ENCODE measurements at regions not wholly inside any gene's neighbourhood (a gene's known extent, or its start where the extent isn't known, plus 50 kb on each side); places are given as distances from the start of the nearest gene placed in this dataset.

DNA sequence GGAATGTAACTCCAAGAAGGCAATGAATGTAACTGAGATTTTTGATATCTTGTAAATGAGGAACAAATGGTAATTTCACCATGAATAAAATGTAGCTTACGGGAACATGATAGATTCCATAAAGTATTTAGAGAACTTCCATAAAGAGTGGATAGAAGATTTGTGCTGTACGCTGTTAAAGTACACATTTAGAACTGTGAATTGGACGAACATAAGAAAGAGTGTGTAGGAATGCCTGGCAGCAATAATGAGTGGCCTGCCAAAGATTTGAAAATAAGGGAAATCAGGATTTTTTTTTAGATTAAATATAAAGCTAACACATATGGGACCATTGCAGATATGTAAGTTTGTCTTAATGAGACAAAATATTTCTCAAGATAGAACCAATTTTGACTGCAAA, 1153.3 kb upstream of the EYS start:
- ChIA-PET CTCF (no interaction called here), POLR2A (no interaction called here)
- H3K9me3 ChIP-seq (ENCODE audit: control insufficient read depth, insufficient read depth, low read depth, low read length) = no peaks in the 10 kb centered on the region
- H3K4me1 ChIP-seq (ENCODE audit: control insufficient read depth, insufficient read depth, low read length) = no peaks in the 10 kb centered on the region
- no peak overlapping the region for H3K4me3 ChIP-seq (ENCODE audit: low read depth, low read length)
- TF ChIP-seq ZNF221 (tag by site-specific recombination; IDR thresholded peaks at IDR 0.05; ENCODE audit: borderline replicate concordance) (no peak), ZNF600 (tag by site-specific recombination; IDR thresholded peaks at IDR 0.05) (no peak), ZNF184 (tag by site-specific recombination; IDR thresholded peaks at IDR 0.05) (no peak), ZBTB48 (tag by site-specific recombination; IDR thresholded peaks at IDR 0.05) (no peak), ZNF585B (tag by site-specific recombination; IDR thresholded peaks at IDR 0.05) (no peak), ZNF529 (tag by site-specific recombination; IDR thresholded peaks at IDR 0.05; ENCODE audit: insufficient replicate concordance) (no peak), KLF8 (tag by site-specific recombination; IDR thresholded peaks at IDR 0.05) (no peak), ZNF350 (tag by site-specific recombination; IDR thresholded peaks at IDR 0.05) (no peak), ZNF473 (tag by site-specific recombination; IDR thresholded peaks at IDR 0.05) (no peak), ZNF24 (tag by site-specific recombination; IDR thresholded peaks at IDR 0.05) (no peak), YY2 (tag by site-specific recombination; IDR thresholded peaks at IDR 0.05) (no peak), ZNF302 (tag by site-specific recombination; IDR thresholded peaks at IDR 0.05; ENCODE audit: low read depth) (no peak)
- TF ChIP-seq, protein P1, sequence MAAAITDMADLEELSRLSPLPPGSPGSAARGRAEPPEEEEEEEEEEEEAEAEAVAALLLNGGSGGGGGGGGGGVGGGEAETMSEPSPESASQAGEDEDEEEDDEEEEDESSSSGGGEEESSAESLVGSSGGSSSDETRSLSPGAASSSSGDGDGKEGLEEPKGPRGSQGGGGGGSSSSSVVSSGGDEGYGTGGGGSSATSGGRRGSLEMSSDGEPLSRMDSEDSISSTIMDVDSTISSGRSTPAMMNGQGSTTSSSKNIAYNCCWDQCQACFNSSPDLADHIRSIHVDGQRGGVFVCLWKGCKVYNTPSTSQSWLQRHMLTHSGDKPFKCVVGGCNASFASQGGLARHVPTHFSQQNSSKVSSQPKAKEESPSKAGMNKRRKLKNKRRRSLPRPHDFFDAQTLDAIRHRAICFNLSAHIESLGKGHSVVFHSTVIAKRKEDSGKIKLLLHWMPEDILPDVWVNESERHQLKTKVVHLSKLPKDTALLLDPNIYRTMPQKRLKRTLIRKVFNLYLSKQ (tag by site-specific recombination; IDR thresholded peaks at IDR 0.05; ENCODE audit: borderline replicate concordance) = no peak
- TF ChIP-seq, protein P2, sequence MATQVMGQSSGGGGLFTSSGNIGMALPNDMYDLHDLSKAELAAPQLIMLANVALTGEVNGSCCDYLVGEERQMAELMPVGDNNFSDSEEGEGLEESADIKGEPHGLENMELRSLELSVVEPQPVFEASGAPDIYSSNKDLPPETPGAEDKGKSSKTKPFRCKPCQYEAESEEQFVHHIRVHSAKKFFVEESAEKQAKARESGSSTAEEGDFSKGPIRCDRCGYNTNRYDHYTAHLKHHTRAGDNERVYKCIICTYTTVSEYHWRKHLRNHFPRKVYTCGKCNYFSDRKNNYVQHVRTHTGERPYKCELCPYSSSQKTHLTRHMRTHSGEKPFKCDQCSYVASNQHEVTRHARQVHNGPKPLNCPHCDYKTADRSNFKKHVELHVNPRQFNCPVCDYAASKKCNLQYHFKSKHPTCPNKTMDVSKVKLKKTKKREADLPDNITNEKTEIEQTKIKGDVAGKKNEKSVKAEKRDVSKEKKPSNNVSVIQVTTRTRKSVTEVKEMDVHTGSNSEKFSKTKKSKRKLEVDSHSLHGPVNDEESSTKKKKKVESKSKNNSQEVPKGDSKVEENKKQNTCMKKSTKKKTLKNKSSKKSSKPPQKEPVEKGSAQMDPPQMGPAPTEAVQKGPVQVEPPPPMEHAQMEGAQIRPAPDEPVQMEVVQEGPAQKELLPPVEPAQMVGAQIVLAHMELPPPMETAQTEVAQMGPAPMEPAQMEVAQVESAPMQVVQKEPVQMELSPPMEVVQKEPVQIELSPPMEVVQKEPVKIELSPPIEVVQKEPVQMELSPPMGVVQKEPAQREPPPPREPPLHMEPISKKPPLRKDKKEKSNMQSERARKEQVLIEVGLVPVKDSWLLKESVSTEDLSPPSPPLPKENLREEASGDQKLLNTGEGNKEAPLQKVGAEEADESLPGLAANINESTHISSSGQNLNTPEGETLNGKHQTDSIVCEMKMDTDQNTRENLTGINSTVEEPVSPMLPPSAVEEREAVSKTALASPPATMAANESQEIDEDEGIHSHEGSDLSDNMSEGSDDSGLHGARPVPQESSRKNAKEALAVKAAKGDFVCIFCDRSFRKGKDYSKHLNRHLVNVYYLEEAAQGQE (tag by site-specific recombination; IDR thresholded peaks at IDR 0.05) = no peak
- TF ChIP-seq, protein P3, sequence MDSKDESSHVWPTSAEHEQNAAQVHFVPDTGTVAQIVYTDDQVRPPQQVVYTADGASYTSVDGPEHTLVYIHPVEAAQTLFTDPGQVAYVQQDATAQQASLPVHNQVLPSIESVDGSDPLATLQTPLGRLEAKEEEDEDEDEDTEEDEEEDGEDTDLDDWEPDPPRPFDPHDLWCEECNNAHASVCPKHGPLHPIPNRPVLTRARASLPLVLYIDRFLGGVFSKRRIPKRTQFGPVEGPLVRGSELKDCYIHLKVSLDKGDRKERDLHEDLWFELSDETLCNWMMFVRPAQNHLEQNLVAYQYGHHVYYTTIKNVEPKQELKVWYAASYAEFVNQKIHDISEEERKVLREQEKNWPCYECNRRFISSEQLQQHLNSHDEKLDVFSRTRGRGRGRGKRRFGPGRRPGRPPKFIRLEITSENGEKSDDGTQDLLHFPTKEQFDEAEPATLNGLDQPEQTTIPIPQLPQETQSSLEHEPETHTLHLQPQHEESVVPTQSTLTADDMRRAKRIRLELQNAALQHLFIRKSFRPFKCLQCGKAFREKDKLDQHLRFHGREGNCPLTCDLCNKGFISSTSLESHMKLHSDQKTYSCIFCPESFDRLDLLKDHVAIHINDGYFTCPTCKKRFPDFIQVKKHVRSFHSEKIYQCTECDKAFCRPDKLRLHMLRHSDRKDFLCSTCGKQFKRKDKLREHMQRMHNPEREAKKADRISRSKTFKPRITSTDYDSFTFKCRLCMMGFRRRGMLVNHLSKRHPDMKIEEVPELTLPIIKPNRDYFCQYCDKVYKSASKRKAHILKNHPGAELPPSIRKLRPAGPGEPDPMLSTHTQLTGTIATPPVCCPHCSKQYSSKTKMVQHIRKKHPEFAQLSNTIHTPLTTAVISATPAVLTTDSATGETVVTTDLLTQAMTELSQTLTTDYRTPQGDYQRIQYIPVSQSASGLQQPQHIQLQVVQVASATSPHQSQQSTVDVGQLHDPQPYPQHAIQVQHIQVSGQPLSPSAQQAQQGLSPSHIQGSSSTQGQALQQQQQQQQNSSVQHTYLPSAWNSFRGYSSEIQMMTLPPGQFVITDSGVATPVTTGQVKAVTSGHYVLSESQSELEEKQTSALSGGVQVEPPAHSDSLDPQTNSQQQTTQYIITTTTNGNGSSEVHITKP (tag by site-specific recombination; IDR thresholded peaks at IDR 0.05) = no peak
- no peak overlapping the region for H3K27ac ChIP-seq (ENCODE audit: extremely low read depth, low read depth, low read length)
- no peaks in the 10 kb centered on the region for H3K36me3 ChIP-seq (ENCODE audit: control insufficient read depth in 2 of 2, insufficient read depth in 1 of 2, low read length in 2 of 2)

DNA sequence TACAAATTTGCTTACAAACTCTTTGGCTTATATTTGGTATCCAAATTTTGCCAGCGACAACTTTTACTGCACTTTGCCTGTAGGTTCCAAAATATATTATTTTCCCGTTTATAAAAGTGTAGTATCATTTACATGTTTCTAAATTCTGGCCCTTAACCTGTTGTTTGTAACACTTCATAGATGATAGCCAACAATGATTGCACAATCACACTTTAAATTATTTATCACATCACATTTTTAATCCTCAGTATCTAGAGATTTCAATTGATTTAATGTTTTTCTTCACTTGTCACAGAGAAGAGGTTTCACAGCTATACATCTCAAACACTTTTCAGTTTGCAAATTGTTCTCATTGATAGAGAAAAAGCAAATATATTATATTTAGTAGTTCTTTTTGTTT, 1151.2 kb upstream of the EYS start:
- Histone ChIP-seq H3K36me3 (ENCODE audit: control insufficient read depth in 2 of 2, insufficient read depth in 1 of 2, low read length in 2 of 2) (no peaks in the 10 kb centered on the region), H3K27ac (ENCODE audit: extremely low read depth, low read depth, low read length) (no peak overlapping the region), H3K4me1 (ENCODE audit: control insufficient read depth, insufficient read depth, low read length) (no peaks in the 10 kb centered on the region), H3K4me3 (ENCODE audit: low read depth, low read length) (no peak overlapping the region), H3K9me3 (ENCODE audit: control insufficient read depth, insufficient read depth, low read depth, low read length) (no peaks in the 10 kb centered on the region)
- POLR2A ChIA-PET = no interaction called here
- no peak for TF ChIP-seq GLIS1 (tag by site-specific recombination; IDR thresholded peaks at IDR 0.05)
- TF ChIP-seq GLI2 (tag by site-specific recombination; IDR thresholded peaks at IDR 0.05; ENCODE audit: borderline replicate concordance, low read depth) = no peak
- TF ChIP-seq ZXDB (tag by site-specific recombination; IDR thresholded peaks at IDR 0.05) = no peak
- CTCF ChIA-PET = no interaction called here

All from HEK293 (cell line).